ENCODE measurements at regions not wholly inside any gene's neighbourhood (a gene's known extent, or its start where the extent isn't known, plus 50 kb on each side); places are given as distances from the start of the nearest gene placed in this dataset.
A peak's percentile ranks its signal among the peaks of the same experiment; 100 is the strongest.

- 74 to 80% methylated on average over 7 of the region's 7 CpGs for WGBS, 2 donors
- ATAC-seq (ENCODE audit: low FRiP score in 2 of 2) = peak in 1 of 2 donors; percentile 64
- TF ChIP-seq EP300 (IDR thresholded peaks at IDR 0.05) (no peak), POLR2AphosphoS5 (IDR thresholded peaks at IDR 0.05) (no peak), POLR2A (IDR thresholded peaks at IDR 0.05) (no peak), CTCF (IDR thresholded peaks at IDR 0.05) (no peak)
- Histone ChIP-seq H3K4me3 (no peak overlapping the region), H3K27ac (no peak overlapping the region), H3K27me3 (no peaks in the 10 kb centered on the region), H3K36me3 (no peaks in the 10 kb centered on the region), H3K9me3 (no peaks in the 10 kb centered on the region), H3K4me1 (no peaks in the 10 kb centered on the region)
- no peak for DNase-seq
These were observed 285.4 kb downstream of the ZNF516 start for GRCh38 chr18:76209597-76209996.

- TF ChIP-seq EP300 (IDR thresholded peaks at IDR 0.05) (no peak), POLR2AphosphoS5 (IDR thresholded peaks at IDR 0.05) (no peak), CTCF (IDR thresholded peaks at IDR 0.05) (no peak), POLR2A (IDR thresholded peaks at IDR 0.05) (no peak)
- ATAC-seq (ENCODE audit: low FRiP score in 2 of 2) (no peak), DNase-seq (no peak)
- no peaks in the 10 kb centered on the region for H3K4me1 ChIP-seq
- H3K27ac ChIP-seq = no peak overlapping the region
- H3K9me3 ChIP-seq = no peaks in the 10 kb centered on the region
- H3K36me3 ChIP-seq = no peaks in the 10 kb centered on the region
- no peaks in the 10 kb centered on the region for H3K27me3 ChIP-seq
- H3K4me3 ChIP-seq = peak overlapping the region in 3 of 4 donors; percentile 1 to 14 (median 6)
- 27 to 38% methylated on average over 21 of the region's 21 CpGs for WGBS, 2 donors
These were observed 286.2 kb downstream of the ZNF516 start for GRCh38 chr18:76208678-76209306.

GRCh38 chr18:76205906-76206305 lies 289.1 kb downstream of the ZNF516 start:
- Histone ChIP-seq H3K9me3 (no peaks in the 10 kb centered on the region), H3K36me3 (no peaks in the 10 kb centered on the region), H3K27me3 (no peaks in the 10 kb centered on the region), H3K4me1 (no peaks in the 10 kb centered on the region), H3K27ac (no peak overlapping the region), H3K4me3 (no peak overlapping the region)
- 80 to 81% methylated on average over 7 of the region's 7 CpGs for WGBS, 2 donors
- ATAC-seq (ENCODE audit: low FRiP score in 2 of 2) = no peak
- TF ChIP-seq CTCF (IDR thresholded peaks at IDR 0.05) (no peak), EP300 (IDR thresholded peaks at IDR 0.05) (no peak), POLR2A (IDR thresholded peaks at IDR 0.05) (no peak), POLR2AphosphoS5 (IDR thresholded peaks at IDR 0.05) (no peak)
- DNase-seq = peak in 1 of 2 donors; percentile 44

- DNase-seq (no peak), ATAC-seq (ENCODE audit: low FRiP score in 2 of 2) (no peak)
- TF ChIP-seq POLR2AphosphoS5 (IDR thresholded peaks at IDR 0.05) = no peak
- no peak for TF ChIP-seq EP300 (IDR thresholded peaks at IDR 0.05)
- TF ChIP-seq CTCF (IDR thresholded peaks at IDR 0.05) = no peak
- TF ChIP-seq POLR2A (IDR thresholded peaks at IDR 0.05) = no peak
- H3K36me3 ChIP-seq = no peaks in the 10 kb centered on the region
- no peaks in the 10 kb centered on the region for H3K4me1 ChIP-seq
- H3K9me3 ChIP-seq = no peaks in the 10 kb centered on the region
- no peak overlapping the region for H3K4me3 ChIP-seq
- WGBS, 2 donors = 72 to 73% methylated on average over 6 of the region's 6 CpGs
- no peak overlapping the region for H3K27ac ChIP-seq
- no peaks in the 10 kb centered on the region for H3K27me3 ChIP-seq
These were observed 291.5 kb downstream of the ZNF516 start for GRCh38 chr18:76203552-76203951.

GRCh38 chr18:76202322-76202721 lies 292.7 kb downstream of the ZNF516 start:
- 79 to 87% methylated on average over 2 of the region's 2 CpGs for WGBS, 2 donors
- TF ChIP-seq POLR2A (IDR thresholded peaks at IDR 0.05) (no peak), EP300 (IDR thresholded peaks at IDR 0.05) (no peak), CTCF (IDR thresholded peaks at IDR 0.05) (no peak), POLR2AphosphoS5 (IDR thresholded peaks at IDR 0.05) (no peak)

More at GRCh38 chr18:76202322-76202721, 292.7 kb downstream of the ZNF516 start:
- no peaks in the 10 kb centered on the region for H3K27me3 ChIP-seq
- no peak overlapping the region for H3K27ac ChIP-seq
- no peaks in the 10 kb centered on the region for H3K4me1 ChIP-seq
- no peaks in the 10 kb centered on the region for H3K9me3 ChIP-seq
- H3K36me3 ChIP-seq = no peaks in the 10 kb centered on the region
- ATAC-seq (ENCODE audit: low FRiP score in 2 of 2) = no peak
- H3K4me3 ChIP-seq = no peak overlapping the region
- DNase-seq = no peak
